ENCODE measurements at regions not wholly inside any gene's neighbourhood (a gene's known extent, or its start where the extent isn't known, plus 50 kb on each side); places are given as distances from the start of the nearest gene placed in this dataset.
"Not testable (repeated sequence)": the region's sequence is repeated elsewhere in the genome, so short reads cannot be mapped to it uniquely, and the experiment has no call there.

DNA sequence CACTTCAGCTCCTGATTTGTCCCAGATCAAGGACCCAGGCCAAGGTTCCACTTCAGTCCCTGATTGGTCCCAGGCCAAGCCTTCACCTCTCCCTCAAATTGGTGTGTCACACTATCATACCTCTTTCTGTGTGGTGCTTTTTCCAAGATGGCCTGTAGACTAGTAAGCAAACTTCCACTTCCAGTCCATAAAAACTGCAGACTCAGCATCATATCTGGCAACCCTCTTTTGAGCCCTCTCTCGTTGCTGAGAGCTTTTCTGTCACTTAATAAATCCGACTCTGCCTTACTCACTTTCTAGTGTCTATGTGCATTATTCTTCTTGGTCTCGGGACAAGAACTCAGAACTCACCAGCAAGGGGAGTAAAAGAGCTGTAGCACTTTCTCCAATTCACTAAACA, 1395.1 kb downstream of the LRFN5 start:
- no peak overlapping the region for H3K4me3 ChIP-seq (ENCODE audit: low read depth, low read length)
- no peak for DNase-seq (ENCODE audit: low read depth)
- TF ChIP-seq, protein P1, sequence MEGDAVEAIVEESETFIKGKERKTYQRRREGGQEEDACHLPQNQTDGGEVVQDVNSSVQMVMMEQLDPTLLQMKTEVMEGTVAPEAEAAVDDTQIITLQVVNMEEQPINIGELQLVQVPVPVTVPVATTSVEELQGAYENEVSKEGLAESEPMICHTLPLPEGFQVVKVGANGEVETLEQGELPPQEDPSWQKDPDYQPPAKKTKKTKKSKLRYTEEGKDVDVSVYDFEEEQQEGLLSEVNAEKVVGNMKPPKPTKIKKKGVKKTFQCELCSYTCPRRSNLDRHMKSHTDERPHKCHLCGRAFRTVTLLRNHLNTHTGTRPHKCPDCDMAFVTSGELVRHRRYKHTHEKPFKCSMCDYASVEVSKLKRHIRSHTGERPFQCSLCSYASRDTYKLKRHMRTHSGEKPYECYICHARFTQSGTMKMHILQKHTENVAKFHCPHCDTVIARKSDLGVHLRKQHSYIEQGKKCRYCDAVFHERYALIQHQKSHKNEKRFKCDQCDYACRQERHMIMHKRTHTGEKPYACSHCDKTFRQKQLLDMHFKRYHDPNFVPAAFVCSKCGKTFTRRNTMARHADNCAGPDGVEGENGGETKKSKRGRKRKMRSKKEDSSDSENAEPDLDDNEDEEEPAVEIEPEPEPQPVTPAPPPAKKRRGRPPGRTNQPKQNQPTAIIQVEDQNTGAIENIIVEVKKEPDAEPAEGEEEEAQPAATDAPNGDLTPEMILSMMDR (IDR thresholded peaks at IDR 0.05; ENCODE audit: insufficient read depth, low read depth, low read length), result no peak

DNA sequence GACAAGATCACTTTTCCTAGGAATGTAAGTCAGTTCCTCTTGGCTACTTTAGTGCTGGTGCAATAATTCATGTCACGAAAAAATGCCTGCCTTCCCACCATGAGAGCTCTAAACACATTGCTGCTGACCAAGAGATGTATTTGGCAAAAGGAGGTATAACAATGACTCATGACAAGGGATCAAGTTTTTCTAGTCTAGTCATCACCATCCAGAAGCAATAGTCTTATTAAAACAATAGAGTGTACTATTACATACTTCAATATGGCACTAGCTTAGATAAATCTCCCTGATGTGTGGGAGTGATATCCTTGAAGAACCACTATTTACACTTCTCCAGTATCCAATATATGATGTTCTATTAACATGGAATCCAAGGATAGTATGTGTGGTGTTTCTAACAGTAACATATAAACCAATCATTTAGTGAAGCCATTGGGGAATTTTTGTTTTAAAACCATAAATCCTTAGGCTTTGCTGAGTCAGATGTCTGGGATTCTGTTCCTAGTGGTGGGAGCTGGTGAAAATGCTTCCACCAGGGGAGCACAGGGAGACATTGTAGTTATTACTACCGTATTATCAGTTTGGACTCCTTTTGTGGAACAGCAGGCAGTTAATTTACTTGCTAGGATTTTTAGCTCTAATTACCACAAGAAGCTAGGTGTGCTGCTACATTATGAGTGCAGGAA, 1387.5 kb downstream of the LRFN5 start:
- TF ChIP-seq, protein P1 (IDR thresholded peaks at IDR 0.05; ENCODE audit: insufficient read depth, low read depth, low read length), result no peak
- no peak overlapping the region for H3K4me3 ChIP-seq (ENCODE audit: low read depth, low read length)
- peak; percentile 46 for DNase-seq (ENCODE audit: low read depth)

DNA sequence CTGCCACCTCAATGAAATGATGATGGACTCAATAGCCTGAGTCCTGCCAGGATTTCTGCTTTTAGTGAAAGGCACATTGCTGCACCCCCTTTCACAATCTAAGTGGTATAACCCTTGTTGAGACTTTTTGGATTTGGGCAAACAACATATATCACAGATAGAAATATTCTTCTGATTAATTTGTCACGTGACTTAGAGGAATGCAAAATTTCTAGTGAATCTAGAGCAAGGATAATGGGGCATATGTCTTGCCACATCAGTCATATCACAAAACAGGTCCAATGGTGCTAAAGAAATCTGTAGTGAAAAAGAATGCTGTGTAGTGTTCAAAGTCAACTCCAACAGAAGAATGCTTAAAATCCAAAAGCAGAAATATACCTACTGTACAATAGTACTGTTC, 1386.3 kb downstream of the LRFN5 start:
- no peak for DNase-seq (ENCODE audit: low read depth)
- TF ChIP-seq, protein P1 (IDR thresholded peaks at IDR 0.05; ENCODE audit: insufficient read depth, low read depth, low read length), result no peak
- no peak overlapping the region for H3K4me3 ChIP-seq (ENCODE audit: low read depth, low read length)

DNA sequence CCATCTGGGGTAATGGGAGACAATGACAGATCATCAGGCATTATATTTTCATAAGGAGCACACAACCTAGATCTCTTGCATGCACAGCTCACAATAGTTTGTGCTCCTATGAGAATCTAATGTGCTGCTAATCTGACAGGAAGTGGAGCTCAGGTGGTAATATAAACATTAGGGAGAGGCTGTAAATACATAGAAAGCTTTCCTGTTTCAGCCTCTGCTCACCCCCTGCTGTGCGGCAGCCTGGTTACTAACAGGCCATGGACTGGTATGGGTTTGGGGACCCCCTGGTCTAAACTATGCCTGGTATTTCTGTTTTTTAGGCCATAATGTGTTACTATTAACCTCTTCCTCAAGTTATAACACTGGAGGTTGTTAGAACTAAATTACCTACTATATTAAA, 1373.7 kb downstream of the LRFN5 start:
- DNase-seq (ENCODE audit: low read depth), result no peak
- no peak overlapping the region for H3K4me3 ChIP-seq (ENCODE audit: low read depth, low read length)
- TF ChIP-seq, protein P1 (IDR thresholded peaks at IDR 0.05; ENCODE audit: insufficient read depth, low read depth, low read length), result no peak

DNA sequence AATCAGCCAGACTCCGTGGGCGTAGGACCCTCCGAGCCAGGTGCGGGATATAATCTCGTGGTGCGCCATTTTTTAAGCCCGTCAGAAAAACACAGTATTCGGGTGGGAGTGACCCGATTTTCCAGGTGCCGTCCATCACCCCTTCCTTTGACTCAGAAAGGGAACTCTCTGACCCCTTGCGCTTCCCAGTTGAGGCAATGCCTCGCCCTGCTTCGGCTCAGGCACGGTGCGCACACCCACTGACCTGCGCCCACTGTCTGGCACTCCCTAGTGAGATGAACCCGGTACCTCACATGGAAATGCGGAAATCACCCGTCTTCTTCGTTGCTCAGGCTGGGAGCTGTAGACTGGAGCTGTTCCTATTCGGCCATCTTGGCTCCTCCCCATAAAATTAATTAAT, 1366.5 kb downstream of the LRFN5 start:
- DNase-seq (ENCODE audit: low read depth); H3K4me3 ChIP-seq (ENCODE audit: low read depth, low read length): not testable (repeated sequence)

DNA sequence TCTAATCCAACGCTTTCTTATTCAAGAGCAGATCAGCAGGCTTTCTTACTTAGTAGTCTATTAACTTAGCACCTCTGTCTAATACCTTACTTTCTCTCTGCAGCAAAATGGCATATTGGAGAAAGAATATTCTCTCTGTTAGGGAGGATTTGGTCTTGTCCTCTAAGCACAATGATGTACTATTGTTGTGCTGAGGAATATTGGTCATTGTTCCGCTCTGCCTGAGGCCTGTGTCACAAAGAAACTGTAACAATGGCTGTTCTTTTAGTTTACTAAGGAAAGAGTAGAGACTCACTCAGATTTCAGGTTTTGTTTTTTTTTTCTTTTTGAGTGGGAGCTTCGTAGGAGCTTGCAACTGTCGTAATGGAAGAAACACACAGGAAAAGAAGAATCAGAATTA, 1358.8 kb downstream of the LRFN5 start:
- no peak for DNase-seq (ENCODE audit: low read depth)
- TF ChIP-seq, protein P1 (IDR thresholded peaks at IDR 0.05; ENCODE audit: insufficient read depth, low read depth, low read length), result no peak
- no peak overlapping the region for H3K4me3 ChIP-seq (ENCODE audit: low read depth, low read length)

DNA sequence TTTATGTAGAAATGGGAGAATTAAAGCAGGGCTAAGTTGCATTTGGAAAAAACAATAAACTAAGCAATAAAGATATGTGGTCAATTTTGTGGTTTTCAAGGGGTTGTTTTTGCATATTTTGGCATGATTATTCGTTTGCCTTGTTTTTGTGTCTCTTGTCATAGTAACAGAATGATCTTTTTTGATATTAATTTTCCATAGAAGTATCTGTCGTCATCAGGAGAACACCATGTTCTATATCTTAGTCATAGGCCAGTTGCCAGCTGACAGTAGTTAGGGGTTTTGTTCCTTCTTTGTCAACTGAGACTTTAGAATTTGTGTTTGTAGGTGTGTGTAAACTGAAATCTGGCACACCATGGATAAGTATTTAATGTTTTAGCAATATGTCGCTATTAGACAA, 1354.8 kb downstream of the LRFN5 start:
- no peak overlapping the region for H3K4me3 ChIP-seq (ENCODE audit: low read depth, low read length)
- TF ChIP-seq, protein P1 (IDR thresholded peaks at IDR 0.05; ENCODE audit: insufficient read depth, low read depth, low read length), result no peak
- no peak for DNase-seq (ENCODE audit: low read depth)

Measured in fibroblast of villous mesenchyme (primary cell).